Stimulated activated naive CD8-positive, alpha-beta T cell treated with anti-CD3 and anti-CD28 coated beads, Interleukin-15, Interleukin-2, amounts not matched to agents 100 ng/mL and 50 ng/mL, for 24 hours (primary cell): ENCODE measurements at regions not wholly inside any gene's neighbourhood (a gene's known extent, or its start where the extent isn't known, plus 50 kb on each side); places are given as distances from the start of the nearest gene placed in this dataset.

Experiments
- H3K27ac Mint-ChIP-seq: one replicate; pipeline ENCODE4 v1.8.0; 2021; ENCODE audit warnings: mild to moderate bottlenecking, mixed read lengths
- H3K27me3 Mint-ChIP-seq: one replicate; pipeline ENCODE4 v1.8.0; 2021; ENCODE audit warnings: mixed read lengths
- H3K36me3 Mint-ChIP-seq: one replicate; pipeline ENCODE4 v1.8.0; 2021; ENCODE audit warnings: low read depth, mixed read lengths
- H3K4me1 Mint-ChIP-seq: one replicate; pipeline ENCODE4 v1.8.0; 2021; ENCODE audit warnings: low read depth, mixed read lengths
- H3K4me3 Mint-ChIP-seq: one replicate; pipeline ENCODE4 v1.8.0; 2021; ENCODE audit warnings: mild to moderate bottlenecking, mixed read lengths
- H3K9me3 Mint-ChIP-seq: one replicate; pipeline ENCODE4 v1.8.0; 2021; ENCODE audit warnings: mixed read lengths

GRCh38 chr16:65659758-65660157, 537.9 kb upstream of the CDH11 start:
- Mint-ChIP-seq H3K4me1 (no peaks in the 10 kb centered on the region), H3K9me3 (peaks cover 12% of the 10 kb centered on the region), H3K27ac (no peak overlapping the region), H3K4me3 (no peak overlapping the region), H3K27me3 (no peaks in the 10 kb centered on the region), H3K36me3 (no peaks in the 10 kb centered on the region)

GRCh38 chr16:65658787-65659220, 536.9 kb upstream of the CDH11 start:
- Mint-ChIP-seq H3K36me3 (no peaks in the 10 kb centered on the region), H3K27me3 (no peaks in the 10 kb centered on the region), H3K4me1 (no peaks in the 10 kb centered on the region), H3K4me3 (no peak overlapping the region), H3K9me3 (peaks cover 6% of the 10 kb centered on the region), H3K27ac (no peak overlapping the region)

- no peak overlapping the region for H3K4me3 Mint-ChIP-seq
- H3K27ac Mint-ChIP-seq: no peak overlapping the region
- H3K27me3 Mint-ChIP-seq: no peaks in the 10 kb centered on the region
Measured at GRCh38 chr16:65658349-65658748, 536.5 kb upstream of the CDH11 start.

GRCh38 chr16:65657556-65657955, 535.7 kb upstream of the CDH11 start:
- Mint-ChIP-seq H3K9me3 (no peaks in the 10 kb centered on the region), H3K27ac (no peak overlapping the region), H3K4me3 (no peak overlapping the region), H3K27me3 (no peaks in the 10 kb centered on the region), H3K36me3 (no peaks in the 10 kb centered on the region), H3K4me1 (no peaks in the 10 kb centered on the region)

More at GRCh38 chr16:65658349-65658748, 536.5 kb upstream of the CDH11 start:
- H3K4me1 Mint-ChIP-seq: no peaks in the 10 kb centered on the region
- H3K36me3 Mint-ChIP-seq: no peaks in the 10 kb centered on the region
- peaks cover 2% of the 10 kb centered on the region for H3K9me3 Mint-ChIP-seq

- H3K4me1 Mint-ChIP-seq: no peaks in the 10 kb centered on the region
- no peak overlapping the region for H3K4me3 Mint-ChIP-seq
- H3K27ac Mint-ChIP-seq: no peak overlapping the region
- H3K36me3 Mint-ChIP-seq: no peaks in the 10 kb centered on the region
- no peaks in the 10 kb centered on the region for H3K27me3 Mint-ChIP-seq
- H3K9me3 Mint-ChIP-seq: no peaks in the 10 kb centered on the region
Measured at GRCh38 chr16:65657071-65657494, 535.2 kb upstream of the CDH11 start.

GRCh38 chr16:65655802-65656201, 533.9 kb upstream of the CDH11 start:
- no peak overlapping the region for H3K27ac Mint-ChIP-seq
- no peaks in the 10 kb centered on the region for H3K27me3 Mint-ChIP-seq
- H3K4me3 Mint-ChIP-seq: no peak overlapping the region
- no peaks in the 10 kb centered on the region for H3K4me1 Mint-ChIP-seq
- H3K9me3 Mint-ChIP-seq: no peaks in the 10 kb centered on the region
- H3K36me3 Mint-ChIP-seq: no peaks in the 10 kb centered on the region

- Mint-ChIP-seq H3K36me3 (no peaks in the 10 kb centered on the region), H3K4me3 (no peak overlapping the region), H3K27ac (no peak overlapping the region), H3K27me3 (no peaks in the 10 kb centered on the region), H3K4me1 (no peaks in the 10 kb centered on the region), H3K9me3 (peaks cover 3% of the 10 kb centered on the region)
Measured at GRCh38 chr16:65648101-65648500, 526.2 kb upstream of the CDH11 start.

GRCh38 chr16:65644821-65645220, 523.0 kb upstream of the CDH11 start:
- Mint-ChIP-seq H3K27me3 (no peaks in the 10 kb centered on the region), H3K4me1 (no peaks in the 10 kb centered on the region), H3K27ac (no peak overlapping the region), H3K36me3 (no peaks in the 10 kb centered on the region), H3K4me3 (no peak overlapping the region), H3K9me3 (no peaks in the 10 kb centered on the region)

GRCh38 chr16:65641762-65642289, 520.0 kb upstream of the CDH11 start:
- no peak overlapping the region for H3K27ac Mint-ChIP-seq
- H3K4me1 Mint-ChIP-seq: no peaks in the 10 kb centered on the region
- no peaks in the 10 kb centered on the region for H3K27me3 Mint-ChIP-seq
- H3K36me3 Mint-ChIP-seq: no peaks in the 10 kb centered on the region
- H3K9me3 Mint-ChIP-seq: no peaks in the 10 kb centered on the region
- no peak overlapping the region for H3K4me3 Mint-ChIP-seq

GRCh38 chr16:65641049-65641761, 519.3 kb upstream of the CDH11 start:
- Mint-ChIP-seq H3K27me3 (no peaks in the 10 kb centered on the region), H3K9me3 (no peaks in the 10 kb centered on the region), H3K4me1 (no peaks in the 10 kb centered on the region), H3K36me3 (no peaks in the 10 kb centered on the region), H3K27ac (no peak overlapping the region), H3K4me3 (no peak overlapping the region)

GRCh38 chr16:65634833-65635232, 513.0 kb upstream of the CDH11 start:
- Mint-ChIP-seq H3K9me3 (peaks cover 7% of the 10 kb centered on the region), H3K36me3 (no peaks in the 10 kb centered on the region), H3K4me1 (no peaks in the 10 kb centered on the region), H3K27ac (no peak overlapping the region), H3K27me3 (no peaks in the 10 kb centered on the region), H3K4me3 (no peak overlapping the region)

GRCh38 chr16:65634291-65634690, 512.4 kb upstream of the CDH11 start:
- H3K36me3 Mint-ChIP-seq: no peaks in the 10 kb centered on the region
- H3K4me3 Mint-ChIP-seq: no peak overlapping the region
- peaks cover 7% of the 10 kb centered on the region for H3K9me3 Mint-ChIP-seq
- no peaks in the 10 kb centered on the region for H3K27me3 Mint-ChIP-seq
- H3K4me1 Mint-ChIP-seq: no peaks in the 10 kb centered on the region
- no peak overlapping the region for H3K27ac Mint-ChIP-seq

GRCh38 chr16:65624666-65625065, 502.8 kb upstream of the CDH11 start:
- Mint-ChIP-seq H3K9me3 (peaks cover 4% of the 10 kb centered on the region), H3K27ac (no peak overlapping the region), H3K36me3 (no peaks in the 10 kb centered on the region), H3K4me1 (no peaks in the 10 kb centered on the region), H3K4me3 (no peak overlapping the region), H3K27me3 (no peaks in the 10 kb centered on the region)

- H3K27ac Mint-ChIP-seq: no peak overlapping the region
- no peaks in the 10 kb centered on the region for H3K4me1 Mint-ChIP-seq
- no peak overlapping the region for H3K4me3 Mint-ChIP-seq
- no peaks in the 10 kb centered on the region for H3K27me3 Mint-ChIP-seq
- no peaks in the 10 kb centered on the region for H3K36me3 Mint-ChIP-seq
- peaks cover 4% of the 10 kb centered on the region for H3K9me3 Mint-ChIP-seq
Measured at GRCh38 chr16:65624229-65624628, 502.4 kb upstream of the CDH11 start.

GRCh38 chr16:65622871-65623270, 501.0 kb upstream of the CDH11 start:
- Mint-ChIP-seq H3K4me3 (no peak overlapping the region), H3K4me1 (no peaks in the 10 kb centered on the region), H3K27me3 (no peaks in the 10 kb centered on the region), H3K36me3 (no peaks in the 10 kb centered on the region), H3K27ac (no peak overlapping the region), H3K9me3 (peaks cover 4% of the 10 kb centered on the region)

- Mint-ChIP-seq H3K9me3 (peaks cover 4% of the 10 kb centered on the region), H3K4me3 (no peak overlapping the region), H3K4me1 (no peaks in the 10 kb centered on the region), H3K27me3 (no peaks in the 10 kb centered on the region), H3K27ac (no peak overlapping the region), H3K36me3 (no peaks in the 10 kb centered on the region)
Measured at GRCh38 chr16:65622151-65622550, 500.3 kb upstream of the CDH11 start.
